Spleen (tissue), 7 donors: ENCODE measurements at regions not wholly inside any gene's neighbourhood (a gene's known extent, or its start where the extent isn't known, plus 50 kb on each side); places are given as distances from the start of the nearest gene placed in this dataset.

Source experiments
- POLR2A ChIP-seq, 3 donors: fragments of 450-650 bp; IDR thresholded peaks; one replicate each; pipeline ENCODE4 v1.5.1; 2017; ENCODE audit warnings: antibody characterized with exemption in 3 of 3, mild to moderate bottlenecking in 1 of 3
- TF ChIP-seq, protein P1 (sequence below), 11 experiments: fragments of 200-600 bp in 7 of 11; fragments of 450-650 bp in 4 of 11; sonication (generic) in 4 of 11; IDR thresholded peaks in 8 of 11; conservative IDR thresholded peaks in 3 of 11; 1 replicate in 7 of 11; 2 replicates in 4 of 11; pipeline versions ENCODE4 v1.4.0 to v1.8.0; 2016 to 2021; ENCODE audit warnings: antibody characterized with exemption in 11 of 11, inconsistent platforms in 4 of 11, mild to moderate bottlenecking in 1 of 11
- donor health status: DM: no; HTN: no; CAD: no; lungs with moderate emphysema.
- donor health status: DM: no; HTN: no; CAD: no.
- donor health status: DM: no; HTN: no; CAD: no.

DNA sequence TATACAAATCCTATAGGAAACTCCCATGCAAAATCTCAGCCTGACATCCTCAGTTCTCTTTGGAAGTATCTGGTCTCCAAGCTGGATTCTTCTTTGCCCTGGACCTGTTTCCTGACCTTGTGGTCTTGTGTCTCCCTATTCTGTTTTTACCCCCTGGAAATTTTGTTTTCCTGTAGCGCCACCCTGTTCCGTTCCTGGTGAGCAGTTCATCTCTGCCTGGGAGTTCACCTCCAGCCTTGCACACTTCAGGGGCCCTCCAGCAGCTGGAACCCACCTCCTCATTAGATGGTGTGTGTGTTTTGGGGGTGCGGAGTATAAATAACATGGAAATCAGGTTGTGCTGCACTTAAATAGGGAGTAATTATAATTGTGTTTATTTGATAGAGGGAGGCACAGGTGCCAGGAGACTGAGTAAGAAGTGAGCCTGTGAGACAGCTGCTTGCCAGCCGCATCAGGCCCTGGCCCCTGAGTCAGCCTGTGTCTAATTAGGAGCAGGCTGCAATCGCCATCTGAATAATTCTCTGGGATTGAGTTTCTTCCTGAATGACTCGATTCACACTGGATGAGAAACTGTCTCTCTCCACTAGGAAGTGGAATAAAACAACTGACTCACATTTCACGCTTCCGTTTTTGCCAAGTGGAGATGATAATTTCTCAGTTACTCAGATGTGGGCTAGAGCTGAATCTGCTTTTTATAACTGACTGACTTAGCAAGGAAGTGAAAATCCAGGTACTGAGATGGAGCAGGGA lies 69.4 kb upstream of the HECTD2 start:
- TF ChIP-seq, protein P1, sequence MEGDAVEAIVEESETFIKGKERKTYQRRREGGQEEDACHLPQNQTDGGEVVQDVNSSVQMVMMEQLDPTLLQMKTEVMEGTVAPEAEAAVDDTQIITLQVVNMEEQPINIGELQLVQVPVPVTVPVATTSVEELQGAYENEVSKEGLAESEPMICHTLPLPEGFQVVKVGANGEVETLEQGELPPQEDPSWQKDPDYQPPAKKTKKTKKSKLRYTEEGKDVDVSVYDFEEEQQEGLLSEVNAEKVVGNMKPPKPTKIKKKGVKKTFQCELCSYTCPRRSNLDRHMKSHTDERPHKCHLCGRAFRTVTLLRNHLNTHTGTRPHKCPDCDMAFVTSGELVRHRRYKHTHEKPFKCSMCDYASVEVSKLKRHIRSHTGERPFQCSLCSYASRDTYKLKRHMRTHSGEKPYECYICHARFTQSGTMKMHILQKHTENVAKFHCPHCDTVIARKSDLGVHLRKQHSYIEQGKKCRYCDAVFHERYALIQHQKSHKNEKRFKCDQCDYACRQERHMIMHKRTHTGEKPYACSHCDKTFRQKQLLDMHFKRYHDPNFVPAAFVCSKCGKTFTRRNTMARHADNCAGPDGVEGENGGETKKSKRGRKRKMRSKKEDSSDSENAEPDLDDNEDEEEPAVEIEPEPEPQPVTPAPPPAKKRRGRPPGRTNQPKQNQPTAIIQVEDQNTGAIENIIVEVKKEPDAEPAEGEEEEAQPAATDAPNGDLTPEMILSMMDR (IDR thresholded peaks at IDR 0.05 in 8 of 11, conservative IDR thresholded peaks at IDR 0.05 in 3 of 11): no peak
- TF ChIP-seq POLR2A (IDR thresholded peaks at IDR 0.05): no peak
